ENCODE measurements at regions not wholly inside any gene's neighbourhood (a gene's known extent, or its start where the extent isn't known, plus 50 kb on each side); places are given as distances from the start of the nearest gene placed in this dataset.
"Not testable (repeated sequence)": the region's sequence is repeated elsewhere in the genome, so short reads cannot be mapped to it uniquely, and the experiment has no call there.

DNA sequence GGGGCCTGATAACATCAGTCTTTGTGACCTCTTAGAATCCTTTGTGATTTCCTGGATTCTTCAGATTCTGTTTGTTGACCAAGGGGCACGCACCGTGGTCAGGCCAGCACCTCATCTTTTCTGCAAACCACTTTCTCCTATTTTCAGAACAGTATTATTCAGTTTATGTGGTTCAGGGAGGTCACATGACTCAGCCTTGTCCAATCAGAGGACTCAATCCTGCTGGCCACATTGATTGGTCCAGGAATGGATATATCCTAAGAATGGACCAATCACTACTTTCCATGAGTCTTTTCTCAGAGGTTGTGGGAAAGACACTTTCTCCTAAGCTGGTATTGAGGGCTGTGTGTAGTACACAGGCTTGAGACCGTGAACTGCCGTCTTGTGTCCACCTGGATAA lies 123.1 kb upstream of the EEF2KMT start:
- DNase-seq (ENCODE audit: low spot score): no peak
- H3K27ac ChIP-seq: no peak overlapping the region
- TF ChIP-seq, protein P1, sequence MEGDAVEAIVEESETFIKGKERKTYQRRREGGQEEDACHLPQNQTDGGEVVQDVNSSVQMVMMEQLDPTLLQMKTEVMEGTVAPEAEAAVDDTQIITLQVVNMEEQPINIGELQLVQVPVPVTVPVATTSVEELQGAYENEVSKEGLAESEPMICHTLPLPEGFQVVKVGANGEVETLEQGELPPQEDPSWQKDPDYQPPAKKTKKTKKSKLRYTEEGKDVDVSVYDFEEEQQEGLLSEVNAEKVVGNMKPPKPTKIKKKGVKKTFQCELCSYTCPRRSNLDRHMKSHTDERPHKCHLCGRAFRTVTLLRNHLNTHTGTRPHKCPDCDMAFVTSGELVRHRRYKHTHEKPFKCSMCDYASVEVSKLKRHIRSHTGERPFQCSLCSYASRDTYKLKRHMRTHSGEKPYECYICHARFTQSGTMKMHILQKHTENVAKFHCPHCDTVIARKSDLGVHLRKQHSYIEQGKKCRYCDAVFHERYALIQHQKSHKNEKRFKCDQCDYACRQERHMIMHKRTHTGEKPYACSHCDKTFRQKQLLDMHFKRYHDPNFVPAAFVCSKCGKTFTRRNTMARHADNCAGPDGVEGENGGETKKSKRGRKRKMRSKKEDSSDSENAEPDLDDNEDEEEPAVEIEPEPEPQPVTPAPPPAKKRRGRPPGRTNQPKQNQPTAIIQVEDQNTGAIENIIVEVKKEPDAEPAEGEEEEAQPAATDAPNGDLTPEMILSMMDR (conservative IDR thresholded peaks at IDR 0.05; ENCODE audit: low read depth): no peak
- ChIA-PET CTCF (interaction anchor here (0.8 kb wide), 1 partner anchor 19 kb away, joined by 3 read pairs; no protein-coding TSS in a partner anchor), POLR2A (ENCODE audit: low non-redundant PET) (no interaction called here)

DNA sequence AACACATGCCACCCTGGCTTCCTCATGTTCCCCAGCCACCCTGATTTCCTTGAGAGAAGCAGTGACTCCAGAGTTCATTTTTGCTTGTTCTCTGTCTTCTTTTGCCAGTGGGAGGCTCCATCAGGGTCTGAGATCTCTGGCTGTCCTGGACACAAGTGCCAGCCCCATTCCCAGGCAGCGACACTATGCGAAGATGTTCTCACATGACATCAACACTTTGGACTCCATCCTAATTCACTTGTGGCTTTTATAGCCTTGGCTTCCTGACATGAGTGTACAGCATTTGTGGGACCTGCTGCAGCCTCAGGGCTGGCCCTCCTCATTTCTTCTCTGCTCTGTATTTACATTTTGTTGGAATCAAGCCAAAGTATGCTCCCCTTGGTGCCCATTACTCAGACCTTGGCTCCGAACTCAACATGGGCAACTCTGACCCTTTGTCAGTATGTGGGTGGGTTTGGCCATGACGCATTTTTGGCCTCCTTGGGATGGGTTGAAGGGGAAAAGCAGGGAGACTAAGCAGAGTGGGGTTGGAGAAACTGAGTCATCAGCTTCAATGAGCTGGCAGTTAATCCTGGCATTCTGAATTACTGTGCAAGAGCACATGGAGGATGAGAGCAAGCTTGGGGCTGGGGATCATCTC lies 119.0 kb upstream of the EEF2KMT start:
- ChIA-PET POLR2A (ENCODE audit: low non-redundant PET) (no interaction called here), CTCF (no interaction called here)
- TF ChIP-seq, protein P1 (conservative IDR thresholded peaks at IDR 0.05; ENCODE audit: low read depth): no peak
- H3K27ac ChIP-seq: no peak overlapping the region
- no peak for DNase-seq (ENCODE audit: low spot score)

DNA sequence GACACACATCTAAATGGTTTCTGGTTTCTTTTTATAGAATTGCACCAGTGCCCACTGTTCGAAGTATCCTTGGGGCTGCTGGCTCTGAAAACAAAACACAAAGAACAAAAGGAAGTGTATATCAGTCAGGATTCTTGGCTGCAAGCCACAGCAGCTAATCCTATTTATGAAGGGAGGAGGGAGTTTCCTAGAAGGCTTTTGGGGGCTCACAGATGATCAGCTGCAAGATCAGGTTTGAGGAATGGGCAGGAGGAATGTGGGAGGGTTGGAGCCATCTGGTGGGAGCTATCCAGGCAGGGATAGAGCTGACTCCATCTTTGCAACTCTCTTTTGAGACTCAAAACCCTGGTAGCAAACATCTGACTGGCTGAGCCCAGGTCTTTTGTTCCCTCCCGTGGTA lies 118.3 kb upstream of the EEF2KMT start:
- CTCF ChIA-PET: interaction anchor here (0.6 kb wide), 1 partner anchor 214 kb away, joined by 4 read pairs; no protein-coding TSS in a partner anchor
- TF ChIP-seq, protein P1 (conservative IDR thresholded peaks at IDR 0.05; ENCODE audit: low read depth): no peak
- POLR2A ChIA-PET (ENCODE audit: low non-redundant PET): no interaction called here
- DNase-seq (ENCODE audit: low spot score): no peak
- no peak overlapping the region for H3K27ac ChIP-seq

DNA sequence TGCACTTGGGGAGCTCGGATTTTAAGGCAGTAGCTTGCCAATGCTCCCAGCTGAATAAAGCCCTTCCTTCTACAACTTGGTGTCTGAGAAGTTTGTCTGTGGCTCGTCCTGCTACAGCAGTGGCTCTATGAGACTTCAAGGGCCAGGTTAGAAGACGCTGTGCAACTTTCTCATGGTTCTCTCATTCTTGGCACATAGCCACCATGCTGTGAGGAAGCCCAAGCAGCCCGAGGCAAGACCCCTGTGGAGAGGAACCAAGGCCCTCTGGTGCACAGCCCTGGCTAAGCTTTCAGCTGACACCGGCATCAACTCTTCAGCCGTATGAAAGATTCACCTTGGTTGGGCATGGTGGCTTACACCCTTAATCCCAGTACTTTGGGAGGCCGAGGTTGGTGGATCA lies 116.9 kb upstream of the EEF2KMT start:
- TF ChIP-seq, protein P1 (conservative IDR thresholded peaks at IDR 0.05; ENCODE audit: low read depth): no peak
- ChIA-PET POLR2A (ENCODE audit: low non-redundant PET) (no interaction called here), CTCF (no interaction called here)
- H3K27ac ChIP-seq: no peak overlapping the region
- DNase-seq (ENCODE audit: low spot score): no peak

DNA sequence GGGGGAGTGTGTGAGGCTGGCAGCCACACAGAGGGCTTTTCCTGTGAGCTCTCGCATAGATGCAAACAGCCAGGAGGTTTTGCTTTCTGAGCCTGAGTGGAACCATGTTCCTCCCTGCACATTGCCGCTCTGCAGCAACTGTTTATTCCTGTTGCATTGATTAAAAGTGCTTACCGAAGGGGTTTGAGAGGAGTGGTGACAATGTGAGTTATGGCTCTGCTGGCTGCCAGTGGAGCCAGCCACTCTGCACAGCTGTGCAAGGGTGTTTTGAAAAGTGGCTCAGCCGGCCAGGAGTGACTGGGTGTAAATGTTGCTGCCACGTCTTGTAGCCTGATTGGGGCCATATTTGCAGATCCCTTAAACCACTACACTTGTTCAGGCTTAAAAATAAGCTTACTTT lies 114.9 kb upstream of the EEF2KMT start:
- POLR2A ChIA-PET (ENCODE audit: low non-redundant PET); CTCF ChIA-PET: not testable (repeated sequence)

DNA sequence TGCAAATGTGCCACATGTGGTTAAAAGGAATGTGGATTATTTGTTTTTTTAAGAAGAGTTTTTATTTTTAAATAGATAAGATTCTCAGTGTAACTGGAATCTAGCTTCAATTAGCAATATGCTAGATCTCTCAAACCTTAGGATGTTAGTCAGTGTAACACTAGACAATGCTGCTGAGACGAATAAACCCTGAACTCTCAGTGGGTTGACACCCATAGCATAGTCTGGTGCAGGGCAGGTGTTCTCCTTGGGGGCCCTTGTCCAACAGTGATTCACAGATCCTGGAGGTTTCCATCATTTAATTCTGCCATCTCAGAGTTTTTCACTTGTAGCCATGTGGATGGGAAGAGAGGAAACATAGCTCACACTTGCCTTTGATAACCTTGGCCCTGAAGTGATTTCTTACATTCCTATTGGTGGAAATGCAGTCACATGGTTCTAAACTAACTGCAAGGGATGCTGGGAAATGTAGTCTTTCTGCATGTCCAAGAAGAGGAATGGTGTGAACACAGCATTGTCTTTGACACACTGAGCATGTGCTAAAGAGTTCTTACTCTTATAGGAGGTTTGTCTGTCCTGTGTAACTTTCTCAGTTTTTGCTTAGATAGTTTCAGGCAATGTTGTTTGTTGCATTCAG lies 110.4 kb upstream of the EEF2KMT start:
- H3K27ac ChIP-seq; POLR2A ChIA-PET (ENCODE audit: low non-redundant PET): not testable (repeated sequence)
- DNase-seq (ENCODE audit: low spot score): peak; percentile 35
- CTCF ChIA-PET: interaction anchor here (0.7 kb wide), 1 partner anchor 9 kb away, joined by 5 read pairs; no protein-coding TSS in a partner anchor

More for the DNA sequence above, 114.9 kb upstream of the EEF2KMT start:
- not testable (repeated sequence) for H3K27ac ChIP-seq; DNase-seq (ENCODE audit: low spot score)

DNA sequence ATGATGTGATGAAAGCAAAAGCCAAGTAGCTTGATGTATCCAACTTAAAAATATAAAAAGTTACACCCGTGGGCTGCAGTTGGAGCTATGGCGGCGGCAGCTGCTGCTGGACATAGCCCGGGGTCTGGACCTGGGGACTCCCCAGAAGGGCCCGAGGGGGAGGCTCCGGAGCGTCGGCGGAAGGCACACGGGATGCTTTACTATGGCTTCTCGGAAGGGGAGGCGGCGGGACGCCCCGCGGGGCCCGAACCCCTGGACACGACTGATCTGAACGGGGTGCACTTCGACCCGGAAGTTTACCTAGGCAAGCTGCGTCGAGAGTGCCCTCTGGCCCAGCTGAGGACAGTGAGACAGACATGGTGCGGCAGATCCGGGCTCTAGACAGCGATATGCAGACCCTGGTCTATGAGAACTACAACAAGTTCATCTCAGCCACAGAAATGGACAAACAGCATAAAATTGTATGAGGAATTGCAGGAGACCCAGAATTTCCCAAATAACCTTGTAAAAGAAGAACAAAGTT lies 109.5 kb upstream of the EEF2KMT start:
- ChIA-PET CTCF (no interaction called here), POLR2A (ENCODE audit: low non-redundant PET) (no interaction called here)
- TF ChIP-seq, protein P1 (conservative IDR thresholded peaks at IDR 0.05; ENCODE audit: low read depth): no peak
- no peak for DNase-seq (ENCODE audit: low spot score)
- H3K27ac ChIP-seq: no peak overlapping the region

All from RWPE1 (cell line).